ENCODE measurements at regions not wholly inside any gene's neighbourhood (a gene's known extent, or its start where the extent isn't known, plus 50 kb on each side); places are given as distances from the start of the nearest gene placed in this dataset.
"Not testable (repeated sequence)": the region's sequence is repeated elsewhere in the genome, so short reads cannot be mapped to it uniquely, and the experiment has no call there.

DNA sequence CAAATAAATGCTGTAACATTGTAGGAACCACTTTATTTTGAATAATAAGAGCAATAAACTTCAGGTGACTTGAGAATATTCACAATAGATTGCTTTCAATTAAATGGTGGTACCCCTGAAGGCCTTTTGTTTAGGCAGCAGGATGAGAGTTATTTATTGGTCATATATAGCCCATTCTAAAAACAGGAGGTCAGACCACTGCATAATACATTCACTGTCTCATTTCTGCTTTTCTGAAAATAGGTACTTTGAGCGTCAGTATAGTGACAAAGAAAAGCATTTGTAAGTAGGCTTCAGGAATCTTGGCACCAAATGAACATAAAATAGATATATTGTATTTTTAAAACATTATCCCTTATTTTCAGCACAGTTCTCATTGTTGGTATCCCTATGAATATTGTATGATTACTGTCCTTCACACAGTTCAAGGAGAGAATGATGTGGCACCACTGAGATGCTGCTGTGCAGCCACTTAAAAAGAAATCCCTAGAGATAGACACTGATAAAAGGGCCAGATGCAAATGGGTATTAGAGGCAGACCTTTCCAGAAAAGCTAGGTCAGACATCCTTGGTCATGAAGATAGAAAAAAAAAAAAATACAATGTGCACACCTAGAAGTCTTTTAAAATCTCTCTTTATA lies 381.8 kb upstream of the ST8SIA4 start:
- FAIRE-seq (no peak), DNase-seq (ENCODE audit: insufficient read length, low spot score) (no peak)
- TF ChIP-seq TAF1 (IDR thresholded peaks at IDR 0.05; ENCODE audit: low read depth, low read length), result no peak
- TF ChIP-seq SPI1 (IDR thresholded peaks at IDR 0.05; ENCODE audit: low read depth, low read length), result no peak
- no peak for TF ChIP-seq PAX5 (IDR thresholded peaks at IDR 0.05; ENCODE audit: insufficient read depth, low read length, severe bottlenecking)
- no peak for TF ChIP-seq POLR2AphosphoS5 (IDR thresholded peaks at IDR 0.05; ENCODE audit: low read depth, low read length)
- TF ChIP-seq POU2F2 (IDR thresholded peaks at IDR 0.05; ENCODE audit: low read depth, low read length), result no peak
- no peak for TF ChIP-seq POLR2A (IDR thresholded peaks at IDR 0.05; ENCODE audit: low read depth, low read length)

DNA sequence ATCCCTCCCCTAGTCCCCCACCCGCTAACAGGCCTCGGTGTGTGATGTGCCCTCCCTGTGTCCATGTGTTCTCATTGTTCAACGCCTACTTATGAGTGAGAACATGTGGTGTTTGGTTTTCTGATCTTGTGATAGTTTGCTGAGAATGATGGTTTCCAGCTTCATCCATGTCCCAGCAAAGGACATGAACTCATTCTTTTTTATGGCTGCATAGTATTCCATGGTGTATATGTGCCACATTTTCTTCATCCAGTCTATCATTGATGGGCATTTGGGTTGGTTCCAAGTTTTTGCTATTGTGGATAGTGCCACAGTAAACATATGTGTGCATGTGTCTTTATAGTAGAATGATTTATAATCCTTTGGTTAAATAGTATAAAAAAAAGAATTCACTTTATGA lies 380.9 kb upstream of the ST8SIA4 start:
- FAIRE-seq, result not testable (repeated sequence)

DNA sequence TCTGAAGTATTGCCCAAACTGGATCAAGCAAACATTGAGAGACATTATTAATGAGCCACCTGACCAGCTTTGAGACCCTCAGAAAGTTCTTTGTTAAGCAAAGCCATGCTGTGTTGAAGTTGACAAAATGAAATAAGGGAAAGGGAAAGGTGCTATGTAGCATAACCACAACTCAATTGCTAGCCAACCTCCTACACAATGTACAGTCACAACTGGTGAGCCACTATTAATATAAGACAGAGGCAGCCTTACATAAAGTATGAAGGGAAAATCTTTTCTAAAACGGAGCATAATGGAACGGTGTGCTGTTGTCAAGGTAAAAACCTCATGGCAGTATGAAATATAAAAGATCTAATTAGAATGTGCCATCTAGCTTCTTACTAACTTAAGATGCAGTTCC lies 375.8 kb upstream of the ST8SIA4 start:
- TF ChIP-seq POLR2AphosphoS5 (IDR thresholded peaks at IDR 0.05; ENCODE audit: low read depth, low read length) (no peak), TAF1 (IDR thresholded peaks at IDR 0.05; ENCODE audit: low read depth, low read length) (no peak)
- FAIRE-seq (no peak), DNase-seq (ENCODE audit: insufficient read length, low spot score) (no peak)

More for the DNA sequence above, 380.9 kb upstream of the ST8SIA4 start:
- not testable (repeated sequence) for DNase-seq (ENCODE audit: insufficient read length, low spot score)

DNA sequence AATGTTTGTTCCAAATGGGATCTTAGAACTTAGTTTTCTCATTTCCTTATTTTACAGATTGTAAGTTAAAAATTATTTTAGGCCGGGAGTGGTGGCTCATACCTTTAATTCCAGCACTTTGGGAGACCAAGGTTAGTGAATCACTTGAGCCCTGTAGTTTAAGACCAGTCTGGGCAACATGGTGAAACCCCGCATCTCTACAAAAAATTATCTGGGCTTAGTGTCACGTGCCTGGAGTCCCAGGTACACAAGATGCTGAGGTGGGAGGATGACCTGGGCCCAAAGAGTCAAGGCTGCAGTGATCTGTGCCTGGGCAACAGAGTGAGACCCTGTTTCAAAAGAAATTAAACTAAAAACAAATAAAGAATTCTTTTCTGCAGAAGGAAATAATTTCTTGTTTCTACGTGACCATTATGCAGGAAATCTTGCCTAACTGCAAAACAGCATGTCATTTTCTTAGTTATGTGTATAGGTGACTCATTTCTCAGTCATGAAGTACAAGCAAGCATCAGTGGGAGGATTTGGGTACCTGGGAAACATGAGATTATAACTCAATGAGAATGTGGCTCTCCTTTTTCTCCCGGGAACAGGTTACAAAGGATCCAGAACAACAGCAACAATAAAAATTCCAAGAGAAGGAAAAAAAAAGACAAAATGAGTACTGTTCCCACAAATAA lies 375.1 kb upstream of the ST8SIA4 start:
- TF ChIP-seq POU2F2 (IDR thresholded peaks at IDR 0.05; ENCODE audit: low read depth, low read length), result no peak
- no peak for TF ChIP-seq PAX5 (IDR thresholded peaks at IDR 0.05; ENCODE audit: insufficient read depth, low read length, severe bottlenecking)
- TF ChIP-seq SPI1 (IDR thresholded peaks at IDR 0.05; ENCODE audit: low read depth, low read length), result no peak
- TF ChIP-seq TAF1 (IDR thresholded peaks at IDR 0.05; ENCODE audit: low read depth, low read length), result no peak
- no peak for TF ChIP-seq POLR2AphosphoS5 (IDR thresholded peaks at IDR 0.05; ENCODE audit: low read depth, low read length)
- no peak for TF ChIP-seq POLR2A (IDR thresholded peaks at IDR 0.05; ENCODE audit: low read depth, low read length)
- DNase-seq (ENCODE audit: insufficient read length, low spot score) (no peak), FAIRE-seq (no peak)

DNA sequence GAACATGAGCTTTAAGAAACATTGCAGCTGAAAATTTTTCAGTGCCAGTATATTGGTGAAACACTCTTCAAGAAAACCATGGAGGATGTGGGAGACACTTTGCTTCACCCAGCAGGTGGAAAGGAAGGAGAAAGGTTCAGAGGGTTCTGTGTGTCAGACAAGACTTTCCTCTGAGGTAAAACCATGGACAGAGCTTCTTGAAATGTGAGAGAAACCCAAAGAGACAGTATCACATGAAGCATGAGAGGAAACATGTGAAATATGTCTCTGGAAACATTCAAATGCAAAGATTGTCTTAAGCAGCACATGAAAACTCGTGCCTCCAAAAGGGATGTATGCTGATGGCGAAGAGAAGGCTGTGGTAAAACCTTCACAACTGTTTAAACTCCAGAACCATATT lies 368.9 kb upstream of the ST8SIA4 start:
- DNase-seq (ENCODE audit: insufficient read length, low spot score) (no peak), FAIRE-seq (no peak)
- TF ChIP-seq POLR2A (IDR thresholded peaks at IDR 0.05; ENCODE audit: low read depth, low read length) (no peak), TAF1 (IDR thresholded peaks at IDR 0.05; ENCODE audit: low read depth, low read length) (no peak), POU2F2 (IDR thresholded peaks at IDR 0.05; ENCODE audit: low read depth, low read length) (no peak), PAX5 (IDR thresholded peaks at IDR 0.05; ENCODE audit: insufficient read depth, low read length, severe bottlenecking) (no peak), SPI1 (IDR thresholded peaks at IDR 0.05; ENCODE audit: low read depth, low read length) (no peak), POLR2AphosphoS5 (IDR thresholded peaks at IDR 0.05; ENCODE audit: low read depth, low read length) (no peak)

DNA sequence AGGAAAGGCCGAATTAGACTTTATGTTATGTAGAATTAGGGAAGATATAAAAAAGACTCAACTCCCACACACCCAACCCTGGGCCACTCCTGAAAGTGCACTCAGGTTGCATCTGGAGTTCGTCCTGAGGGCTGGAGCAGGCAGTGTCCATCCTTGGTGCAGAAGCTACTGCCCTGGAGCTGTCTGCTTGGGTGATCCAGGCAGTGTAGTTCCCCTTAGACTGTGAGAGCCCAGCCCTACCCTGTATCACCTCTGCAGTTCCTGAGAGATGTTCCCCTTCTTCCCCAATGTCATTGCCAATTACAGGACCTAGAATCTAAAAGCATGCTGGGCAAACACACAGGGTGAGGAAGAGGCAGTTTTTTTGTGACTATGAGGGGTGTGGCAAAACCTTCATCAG lies 368.3 kb upstream of the ST8SIA4 start:
- TF ChIP-seq POU2F2 (IDR thresholded peaks at IDR 0.05; ENCODE audit: low read depth, low read length) (no peak), POLR2A (IDR thresholded peaks at IDR 0.05; ENCODE audit: low read depth, low read length) (no peak), TAF1 (IDR thresholded peaks at IDR 0.05; ENCODE audit: low read depth, low read length) (no peak), PAX5 (IDR thresholded peaks at IDR 0.05; ENCODE audit: insufficient read depth, low read length, severe bottlenecking) (no peak)
- DNase-seq (ENCODE audit: insufficient read length, low spot score) (no peak), FAIRE-seq (no peak)

DNA sequence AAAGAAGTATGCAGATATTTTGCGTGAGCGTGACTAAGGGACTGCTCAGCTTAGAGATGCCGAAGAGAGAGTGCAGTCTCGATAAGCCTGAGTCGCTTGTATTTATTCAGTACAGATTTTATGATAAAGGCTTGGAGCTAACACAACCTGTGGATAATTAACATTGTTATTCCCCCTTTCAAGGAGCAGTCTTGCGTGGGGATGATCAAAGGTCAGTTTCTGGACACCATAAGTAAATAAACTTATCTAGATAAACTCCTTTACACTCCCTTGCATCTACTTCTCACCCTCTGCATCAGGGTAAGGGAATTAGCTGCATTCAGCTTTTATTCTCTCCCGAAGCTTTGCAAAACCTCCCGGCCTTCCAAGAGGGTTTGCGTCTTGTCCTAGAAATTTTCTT lies 357.8 kb upstream of the ST8SIA4 start:
- FAIRE-seq, result no peak

DNA sequence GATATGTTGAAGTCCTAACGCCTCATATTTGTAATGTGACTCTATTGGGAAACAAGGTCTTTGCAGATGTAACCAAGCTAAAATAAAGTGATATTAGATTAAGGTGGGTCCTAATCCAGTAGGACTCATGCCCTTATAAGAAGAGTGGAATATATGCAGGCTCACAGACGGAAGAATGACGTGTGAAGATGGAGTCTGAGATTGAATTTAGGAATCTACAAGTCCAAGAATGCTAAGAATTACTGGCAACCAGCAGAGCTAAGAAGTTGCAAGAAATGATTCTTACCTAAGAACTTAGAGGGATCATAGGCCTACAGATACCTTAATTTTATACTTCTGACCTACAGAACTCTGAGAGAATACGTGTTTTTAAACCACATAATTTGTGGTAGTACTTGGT lies 350.0 kb upstream of the ST8SIA4 start:
- no peak for FAIRE-seq
- DNase-seq (ENCODE audit: insufficient read length, low spot score), result no peak
- TF ChIP-seq POLR2A (IDR thresholded peaks at IDR 0.05; ENCODE audit: low read depth, low read length), result no peak
- no peak for TF ChIP-seq POLR2AphosphoS5 (IDR thresholded peaks at IDR 0.05; ENCODE audit: low read depth, low read length)
- TF ChIP-seq TAF1 (IDR thresholded peaks at IDR 0.05; ENCODE audit: low read depth, low read length), result no peak
- TF ChIP-seq SPI1 (IDR thresholded peaks at IDR 0.05; ENCODE audit: low read depth, low read length), result no peak
- TF ChIP-seq POU2F2 (IDR thresholded peaks at IDR 0.05; ENCODE audit: low read depth, low read length), result no peak
- no peak for TF ChIP-seq PAX5 (IDR thresholded peaks at IDR 0.05; ENCODE audit: insufficient read depth, low read length, severe bottlenecking)

More for the DNA sequence above, 357.8 kb upstream of the ST8SIA4 start:
- TF ChIP-seq SPI1 (IDR thresholded peaks at IDR 0.05; ENCODE audit: low read depth, low read length) (no peak), POLR2A (IDR thresholded peaks at IDR 0.05; ENCODE audit: low read depth, low read length) (no peak), PAX5 (IDR thresholded peaks at IDR 0.05; ENCODE audit: insufficient read depth, low read length, severe bottlenecking) (no peak), TAF1 (IDR thresholded peaks at IDR 0.05; ENCODE audit: low read depth, low read length) (no peak), POU2F2 (IDR thresholded peaks at IDR 0.05; ENCODE audit: low read depth, low read length) (no peak), POLR2AphosphoS5 (IDR thresholded peaks at IDR 0.05; ENCODE audit: low read depth, low read length) (no peak)
- no peak for DNase-seq (ENCODE audit: insufficient read length, low spot score)

DNA sequence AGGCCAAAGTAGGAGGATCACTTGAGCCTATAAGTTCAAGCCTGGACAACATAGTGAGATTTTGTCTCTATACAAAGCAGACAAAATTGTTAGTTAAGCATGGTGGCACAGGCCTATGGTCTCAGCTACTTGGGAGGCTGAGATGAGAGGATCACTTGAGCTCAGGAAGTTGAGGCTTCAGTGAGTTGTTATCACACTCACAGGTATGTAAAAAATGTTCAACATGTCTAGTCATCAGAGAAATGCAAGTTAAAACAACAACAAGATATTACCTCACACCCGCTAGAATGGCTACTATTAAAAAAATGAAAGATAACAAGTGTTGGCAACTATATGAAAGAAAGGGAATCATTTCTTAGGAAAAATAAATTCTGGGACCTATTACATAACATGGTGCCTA lies 341.5 kb upstream of the ST8SIA4 start:
- TF ChIP-seq TAF1 (IDR thresholded peaks at IDR 0.05; ENCODE audit: low read depth, low read length), result no peak
- no peak for TF ChIP-seq SPI1 (IDR thresholded peaks at IDR 0.05; ENCODE audit: low read depth, low read length)
- TF ChIP-seq POLR2A (IDR thresholded peaks at IDR 0.05; ENCODE audit: low read depth, low read length), result no peak
- no peak for TF ChIP-seq POU2F2 (IDR thresholded peaks at IDR 0.05; ENCODE audit: low read depth, low read length)
- no peak for TF ChIP-seq POLR2AphosphoS5 (IDR thresholded peaks at IDR 0.05; ENCODE audit: low read depth, low read length)
- TF ChIP-seq PAX5 (IDR thresholded peaks at IDR 0.05; ENCODE audit: insufficient read depth, low read length, severe bottlenecking), result no peak
- FAIRE-seq (no peak), DNase-seq (ENCODE audit: insufficient read length, low spot score) (no peak)

DNA sequence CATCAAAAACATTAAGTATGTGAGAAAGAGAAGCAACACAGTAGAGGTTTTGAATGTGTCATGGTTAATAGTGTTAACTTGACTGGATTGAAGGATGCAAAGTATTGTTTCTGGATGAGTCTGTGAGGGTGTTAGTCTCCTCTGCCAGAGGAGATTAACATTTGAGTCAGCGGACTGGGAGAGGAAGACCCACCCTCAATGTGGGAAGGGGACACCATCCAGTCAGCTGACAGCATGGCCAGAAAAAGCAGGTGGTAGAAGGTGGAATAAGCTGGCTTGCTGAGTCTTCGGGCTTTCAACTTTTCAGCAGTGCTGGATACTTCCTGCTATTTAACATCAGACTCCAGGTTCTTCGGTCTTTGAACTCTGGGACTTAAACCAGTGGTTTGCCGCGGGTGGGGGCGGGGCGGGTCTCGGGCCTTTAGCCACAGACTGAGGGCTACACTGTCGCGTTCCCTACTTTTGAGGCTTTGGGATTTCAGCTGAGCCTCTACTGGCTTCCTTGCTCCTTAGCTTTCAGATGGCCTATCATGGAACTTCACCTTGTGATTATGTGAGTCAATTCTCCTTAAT lies 309.9 kb upstream of the ST8SIA4 start:
- DNase-seq (ENCODE audit: insufficient read length, low spot score) (no peak), FAIRE-seq (no peak)
- no peak for TF ChIP-seq TAF1 (IDR thresholded peaks at IDR 0.05; ENCODE audit: low read depth, low read length)
- no peak for TF ChIP-seq PAX5 (IDR thresholded peaks at IDR 0.05; ENCODE audit: insufficient read depth, low read length, severe bottlenecking)
- no peak for TF ChIP-seq POLR2A (IDR thresholded peaks at IDR 0.05; ENCODE audit: low read depth, low read length)
- TF ChIP-seq POLR2AphosphoS5 (IDR thresholded peaks at IDR 0.05; ENCODE audit: low read depth, low read length), result no peak
- no peak for TF ChIP-seq POU2F2 (IDR thresholded peaks at IDR 0.05; ENCODE audit: low read depth, low read length)
- TF ChIP-seq SPI1 (IDR thresholded peaks at IDR 0.05; ENCODE audit: low read depth, low read length), result no peak
